Spleen (tissue), 11 donors: ENCODE measurements at regions not wholly inside any gene's neighbourhood (a gene's known extent, or its start where the extent isn't known, plus 50 kb on each side); places are given as distances from the start of the nearest gene placed in this dataset.

Experiments used
- DNase-seq: peaks from one replicate; pipeline ENCODE4 v3.0.0-alpha.2; 2020
- H3K27ac ChIP-seq, 8 donors: fragments of 200-600 bp; sonication (generic) in 7 of 8; 1 replicate in 4 of 8; 2 replicates in 4 of 8; pipeline versions ENCODE4 v1.5.0 to v1.8.0; 2016 to 2021; ENCODE audit warnings: inconsistent platforms in 4 of 8, mild to moderate bottlenecking in 4 of 8, moderate library complexity in 1 of 8
- H3K27me3 ChIP-seq, 7 donors: fragments of 200-600 bp; sonication (generic) in 6 of 7; replicated peaks in 1 of 7; 1 replicate in 4 of 7; 2 replicates in 3 of 7; pipeline versions ENCODE4 v1.5.0 to v1.8.0; 2016 to 2021; ENCODE audit warnings: inconsistent platforms in 3 of 7, mild to moderate bottlenecking in 1 of 7
- H3K36me3 ChIP-seq, 6 donors: fragments of 200-600 bp; sonication (generic) in 5 of 6; 1 replicate in 4 of 6; 2 replicates in 2 of 6; pipeline versions ENCODE4 v1.5.0 to v1.8.0; 2016 to 2021; ENCODE audit warnings: inconsistent platforms in 2 of 6
- H3K4me1 ChIP-seq, 6 donors: fragments of 200-600 bp; sonication (generic) in 5 of 6; 1 replicate in 3 of 6; 2 replicates in 3 of 6; pipeline versions ENCODE4 v1.5.0 to v1.8.0; 2016 to 2021; ENCODE audit warnings: inconsistent platforms in 3 of 6
- H3K4me3 ChIP-seq, 8 donors: fragments of 200-600 bp; sonication (generic) in 7 of 8; 1 replicate in 4 of 8; 2 replicates in 4 of 8; pipeline versions ENCODE4 v1.5.0 to v1.8.0; 2016 to 2021; ENCODE audit warnings: inconsistent platforms in 4 of 8, mild to moderate bottlenecking in 4 of 8, moderate library complexity in 2 of 8
- H3K9me3 ChIP-seq, 8 donors: fragments of 200-600 bp; sonication (generic) in 7 of 8; 1 replicate in 4 of 8; 2 replicates in 4 of 8; pipeline versions ENCODE4 v1.5.0 to v1.8.0; 2016 to 2021; ENCODE audit warnings: inconsistent platforms in 4 of 8
- CTCF ChIP-seq, 11 experiments: fragments of 200-600 bp in 7 of 11; fragments of 450-650 bp in 4 of 11; sonication (generic) in 4 of 11; IDR thresholded peaks in 8 of 11; conservative IDR thresholded peaks in 3 of 11; 1 replicate in 7 of 11; 2 replicates in 4 of 11; pipeline versions ENCODE4 v1.4.0 to v1.8.0; 2016 to 2021; ENCODE audit warnings: antibody characterized with exemption in 11 of 11, inconsistent platforms in 4 of 11, mild to moderate bottlenecking in 1 of 11
- POLR2A ChIP-seq, 3 donors: fragments of 450-650 bp; IDR thresholded peaks; one replicate each; pipeline ENCODE4 v1.5.1; 2017; ENCODE audit warnings: antibody characterized with exemption in 3 of 3, mild to moderate bottlenecking in 1 of 3
- POLR2AphosphoS5 ChIP-seq, 3 donors: sonication (generic); formaldehyde crosslinking; IDR thresholded peaks; one replicate each; pipeline ENCODE4 v1.5.1; 2017; ENCODE audit warnings: antibody characterized with exemption in 3 of 3
- WGBS, 5 donors: extraction: QIAGEN DNeasy Blood & Tissue Kit in 3 of 5; methylation state at CpG; one replicate each; pipeline versions ENCODE4 v1.1.5 to v1.1.7; 2013 to 2018; 5-methylcytosine and 5-hydroxymethylcytosine counted together
- intact Hi-C: fragments of 100-400 bp; cut with DNase I; formaldehyde crosslinking; loops from one replicate; pipeline ENCODE4 v1.15.0; 2023; ENCODE audit warnings: low total_unique reads
- donor health status: healthy with polysubstance abuse.
- donor health status: DM: no; HTN: no; CAD: no; lungs with moderate emphysema.
- donor health status: DM: no; HTN: no; CAD: no.
- donor health status: Bipolar disorder and iron deficiency.
- donor health status: healthy.
- donor health status: DM: no; HTN: no; CAD: no.
- donor health status: DM: yes; HTN: yes; CAD: no.

- H3K4me1 ChIP-seq, result peaks cover 0 to 17% (median 7%) of the 10 kb centered on the region in 6 donors
- H3K4me3 ChIP-seq, result no peak overlapping the region
- H3K27ac ChIP-seq, result no peak overlapping the region
- intact Hi-C loops, result no loop called here
- 80 to 91% (median 84%) methylated on average over 7 of the region's 7 CpGs for WGBS, 5 donors
- no peaks in the 10 kb centered on the region for H3K36me3 ChIP-seq
- peaks cover 0 to 40% (median 16%) of the 10 kb centered on the region in 8 donors for H3K9me3 ChIP-seq
- H3K27me3 ChIP-seq, result peaks cover 0 to 17% (median 0%) of the 10 kb centered on the region in 7 donors
- TF ChIP-seq POLR2A (IDR thresholded peaks at IDR 0.05), result no peak
- no peak for TF ChIP-seq CTCF (IDR thresholded peaks at IDR 0.05 in 8 of 11, conservative IDR thresholded peaks at IDR 0.05 in 3 of 11)
- TF ChIP-seq POLR2AphosphoS5 (IDR thresholded peaks at IDR 0.05), result no peak
- no peak for DNase-seq
Observed at GRCh38 chr11:70616317-70616716, 218.0 kb downstream of the CTTN start.

GRCh38 chr11:70616938-70617654, 218.8 kb downstream of the CTTN start:
- peaks cover 0 to 11% (median 0%) of the 10 kb centered on the region in 7 donors for H3K27me3 ChIP-seq
- H3K27ac ChIP-seq, result no peak overlapping the region
- peaks cover 0 to 10% (median 2%) of the 10 kb centered on the region in 6 donors for H3K4me1 ChIP-seq
- no peaks in the 10 kb centered on the region for H3K36me3 ChIP-seq
- intact Hi-C loops, result no loop called here
- H3K4me3 ChIP-seq, result no peak overlapping the region
- 59 to 76% (median 70%) methylated on average over 12 of the region's 12 CpGs for WGBS, 5 donors
- no peak for DNase-seq
- peaks cover 0 to 40% (median 16%) of the 10 kb centered on the region in 8 donors for H3K9me3 ChIP-seq
- no peak for TF ChIP-seq POLR2A (IDR thresholded peaks at IDR 0.05)

DNA sequence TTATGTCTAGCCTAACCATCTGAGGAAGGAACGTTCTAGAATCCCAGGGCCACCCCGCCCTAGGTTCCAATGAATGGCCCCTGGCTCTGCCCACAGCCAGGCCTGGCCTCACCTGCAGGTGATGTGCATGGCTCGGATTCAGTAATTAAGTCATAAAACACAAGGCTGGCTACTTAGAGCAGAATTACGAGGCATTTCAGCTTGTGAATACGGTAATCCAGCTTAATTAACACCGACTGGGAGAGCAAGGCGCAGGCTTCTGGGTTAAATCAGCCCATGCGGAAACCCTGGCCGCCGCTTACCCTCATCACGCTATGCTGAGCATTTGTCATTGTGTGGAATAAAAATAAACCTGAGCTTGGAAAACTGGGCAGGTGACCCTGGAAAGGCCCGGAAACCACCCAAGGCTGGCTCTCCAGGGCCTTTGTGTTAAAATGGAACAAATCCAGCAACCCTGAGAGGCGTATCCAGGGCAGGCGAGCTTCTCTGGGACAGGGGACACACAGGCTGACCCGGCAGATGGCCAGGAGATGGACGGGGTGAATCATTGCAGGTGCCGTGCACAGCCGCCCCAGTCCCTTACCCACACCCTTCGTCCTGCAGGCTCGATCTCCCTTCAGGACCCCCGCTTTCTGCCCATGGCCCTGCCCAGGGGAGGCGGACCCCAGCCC, 220.2 kb downstream of the CTTN start:
- Histone ChIP-seq H3K27me3 (peaks cover 0 to 4% (median 0%) of the 10 kb centered on the region in 7 donors), H3K4me3 (no peak overlapping the region), H3K4me1 (peaks cover 0 to 10% (median 2%) of the 10 kb centered on the region in 6 donors), H3K9me3 (peaks cover 0 to 40% (median 16%) of the 10 kb centered on the region in 8 donors), H3K27ac (peak overlapping the region in 7 of 8 donors; percentile 2 to 74 (median 51)), H3K36me3 (no peaks in the 10 kb centered on the region)
- peak; percentile 19 to 48 (median 35) for TF ChIP-seq POLR2AphosphoS5 (IDR thresholded peaks at IDR 0.05)
- no peak for TF ChIP-seq CTCF (IDR thresholded peaks at IDR 0.05 in 8 of 11, conservative IDR thresholded peaks at IDR 0.05 in 3 of 11)
- intact Hi-C loops, result no loop called here
- WGBS, 5 donors, result 68 to 87% (median 76%) methylated on average over 21 to 22 of the region's 22 CpGs
- no peak for DNase-seq

DNA sequence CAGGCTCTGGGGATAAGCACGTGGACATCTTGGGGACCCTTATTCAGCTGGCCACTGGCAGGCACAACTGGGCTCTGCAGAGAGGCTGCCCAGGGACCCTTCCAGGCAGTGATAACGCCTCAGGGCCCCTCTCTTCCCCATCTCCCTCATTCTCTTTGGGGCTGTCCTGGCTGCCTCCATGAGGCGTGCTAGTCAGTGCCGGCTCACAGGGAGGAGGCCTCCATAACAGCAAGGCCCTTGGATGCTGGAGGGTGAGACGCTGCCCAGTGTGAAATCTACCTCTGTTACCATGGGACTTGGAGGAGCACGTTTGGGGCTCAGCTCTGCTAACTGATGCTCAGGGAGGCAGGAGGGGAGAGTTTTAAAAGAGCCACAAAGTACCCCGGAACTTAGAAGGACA, 221.3 kb downstream of the CTTN start:
- intact Hi-C loops, result no loop called here
- Histone ChIP-seq H3K9me3 (peaks cover 0 to 33% (median 15%) of the 10 kb centered on the region in 8 donors), H3K27ac (no peak overlapping the region), H3K36me3 (no peaks in the 10 kb centered on the region), H3K4me1 (peaks cover 0 to 10% (median 2%) of the 10 kb centered on the region in 6 donors), H3K27me3 (peaks cover 0 to 12% (median 0%) of the 10 kb centered on the region in 7 donors), H3K4me3 (no peak overlapping the region)
- WGBS, 5 donors, result 80 to 88% (median 81%) methylated on average over 7 of the region's 7 CpGs
- DNase-seq, result no peak
- TF ChIP-seq CTCF (IDR thresholded peaks at IDR 0.05 in 8 of 11, conservative IDR thresholded peaks at IDR 0.05 in 3 of 11), result no peak
